Activated naive CD4-positive, alpha-beta T cell treated with anti-CD3 and anti-CD28 coated beads, Interleukin-2, amount 10 ng/mL, durations not matched to agents 7 days and 5 days (primary cell): ENCODE measurements at regions not wholly inside any gene's neighbourhood (a gene's known extent, or its start where the extent isn't known, plus 50 kb on each side); places are given as distances from the start of the nearest gene placed in this dataset.

Experiments
- CTCF ChIA-PET: fragments of 350-600 bp; sonication (Branson Sonifier 250); formaldehyde crosslinking; loops from one replicate; lab custom pipeline; 2021; ENCODE audit warnings: antibody characterized with exemption; lab: Charles Lee
- DNase-seq: peaks from one replicate; pipeline ENCODE4 v3.0.0-alpha.2; 2020
- H3K27ac Mint-ChIP-seq: one replicate; pipeline ENCODE4 v1.8.0; 2021; ENCODE audit warnings: mild to moderate bottlenecking, moderate library complexity, mixed read lengths
- H3K27me3 Mint-ChIP-seq: one replicate; pipeline ENCODE4 v1.8.0; 2021; ENCODE audit warnings: mild to moderate bottlenecking, mixed read lengths
- H3K36me3 Mint-ChIP-seq: one replicate; pipeline ENCODE4 v1.8.0; 2021; ENCODE audit warnings: mixed read lengths
- H3K4me1 Mint-ChIP-seq: one replicate; pipeline ENCODE4 v1.8.0; 2021; ENCODE audit warnings: mixed read lengths
- H3K4me3 Mint-ChIP-seq: one replicate; pipeline ENCODE4 v1.8.0; 2021; ENCODE audit warnings: mild to moderate bottlenecking, moderate library complexity, mixed read lengths
- H3K9me3 Mint-ChIP-seq: one replicate; pipeline ENCODE4 v1.8.0; 2021; ENCODE audit warnings: mixed read lengths

GRCh38 chr1:221892301-221892830 is 150.5 kb upstream of the DUSP10 start:
- no peaks in the 10 kb centered on the region for H3K36me3 Mint-ChIP-seq
- CTCF ChIA-PET, result interaction anchor here (0.6 to 1.5 kb wide), 4 partner anchors 9 to 239 kb away, joined by 3 read pairs; partner anchors contain the start of gene DUSP10
- no peaks in the 10 kb centered on the region for H3K4me1 Mint-ChIP-seq
- H3K4me3 Mint-ChIP-seq, result no peak overlapping the region
- H3K27me3 Mint-ChIP-seq, result peaks cover 20% of the 10 kb centered on the region
- H3K27ac Mint-ChIP-seq, result no peak overlapping the region
- DNase-seq, result no peak
- no peaks in the 10 kb centered on the region for H3K9me3 Mint-ChIP-seq

- Mint-ChIP-seq H3K4me3 (no peak overlapping the region), H3K9me3 (no peaks in the 10 kb centered on the region), H3K27me3 (peaks cover 25% of the 10 kb centered on the region), H3K4me1 (no peaks in the 10 kb centered on the region), H3K27ac (no peak overlapping the region), H3K36me3 (no peaks in the 10 kb centered on the region)
- CTCF ChIA-PET, result interaction anchor here (1.5 kb wide), 1 partner anchor 238 kb away, joined by 3 read pairs; no protein-coding TSS in a partner anchor
- no peak for DNase-seq
Observed at GRCh38 chr1:221891708-221892107, 149.8 kb upstream of the DUSP10 start.

DNA sequence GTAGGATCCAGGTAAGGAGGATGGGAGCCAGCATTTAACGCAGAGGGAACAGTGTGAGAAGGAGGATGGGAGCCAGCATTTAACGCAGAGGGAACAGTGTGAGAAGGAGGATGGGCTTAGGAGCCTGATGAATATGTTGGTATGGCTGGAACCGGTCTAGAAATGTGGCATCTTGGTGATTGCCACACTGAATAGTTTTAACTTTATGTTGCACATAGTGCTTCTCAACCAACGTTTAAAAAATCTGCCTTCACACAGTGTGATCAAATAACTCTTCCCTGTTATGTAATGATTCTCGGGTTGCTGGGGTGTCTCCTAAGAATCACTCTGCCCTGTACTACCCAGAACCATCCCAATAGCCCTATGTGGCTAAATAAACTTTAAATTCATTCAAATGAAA is 146.9 kb upstream of the DUSP10 start:
- Mint-ChIP-seq H3K27ac (no peak overlapping the region), H3K4me1 (no peaks in the 10 kb centered on the region), H3K4me3 (no peak overlapping the region), H3K27me3 (peaks cover 24% of the 10 kb centered on the region), H3K9me3 (no peaks in the 10 kb centered on the region), H3K36me3 (no peaks in the 10 kb centered on the region)
- CTCF ChIA-PET, result no interaction called here
- DNase-seq, result no peak

DNA sequence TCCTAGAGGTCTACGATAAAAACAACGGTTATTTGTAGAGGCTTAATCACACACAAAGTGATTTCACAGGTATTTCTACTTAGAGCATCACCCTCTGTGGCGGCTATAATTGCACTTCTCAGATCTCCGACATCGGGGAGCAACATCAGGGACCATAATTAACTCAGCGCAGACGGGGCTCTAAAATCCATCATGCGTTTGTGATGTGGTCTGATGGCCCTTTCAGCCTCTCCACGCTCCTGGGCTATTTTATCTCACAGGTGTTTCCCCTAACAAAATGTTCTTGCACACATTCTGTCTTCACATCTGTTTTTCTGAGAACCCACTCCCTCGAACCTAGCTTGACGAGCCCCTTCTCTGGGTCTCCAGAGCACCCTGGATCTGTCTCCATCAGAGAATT is 146.3 kb upstream of the DUSP10 start:
- CTCF ChIA-PET, result no interaction called here
- H3K36me3 Mint-ChIP-seq, result no peaks in the 10 kb centered on the region
- no peaks in the 10 kb centered on the region for H3K9me3 Mint-ChIP-seq

GRCh38 chr1:221887758-221888157 is 145.9 kb upstream of the DUSP10 start:
- H3K27ac Mint-ChIP-seq, result no peak overlapping the region
- H3K9me3 Mint-ChIP-seq, result no peaks in the 10 kb centered on the region
- H3K27me3 Mint-ChIP-seq, result peaks cover 21% of the 10 kb centered on the region
- no peaks in the 10 kb centered on the region for H3K36me3 Mint-ChIP-seq
- H3K4me1 Mint-ChIP-seq, result no peaks in the 10 kb centered on the region
- DNase-seq, result no peak
- no peak overlapping the region for H3K4me3 Mint-ChIP-seq
- CTCF ChIA-PET, result no interaction called here

More for the DNA sequence above, 146.3 kb upstream of the DUSP10 start:
- no peak overlapping the region for H3K4me3 Mint-ChIP-seq
- H3K27me3 Mint-ChIP-seq, result peaks cover 21% of the 10 kb centered on the region
- no peak overlapping the region for H3K27ac Mint-ChIP-seq
- no peaks in the 10 kb centered on the region for H3K4me1 Mint-ChIP-seq
- no peak for DNase-seq

DNA sequence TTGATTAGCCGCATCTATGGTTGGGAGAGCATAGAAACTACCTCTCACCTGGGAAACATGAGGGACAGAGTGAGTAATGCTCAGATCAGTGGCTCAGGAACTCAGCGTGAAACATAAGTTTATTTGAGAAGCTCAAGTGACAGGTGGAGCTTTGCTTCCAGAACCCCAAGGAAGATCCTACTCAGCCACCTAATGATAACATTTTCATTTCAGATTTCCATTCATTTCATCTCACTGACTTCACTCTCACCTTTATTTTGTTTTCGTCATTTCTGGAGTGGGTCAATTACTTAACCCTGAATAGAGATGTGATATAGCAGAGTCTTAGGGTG is 145.5 kb upstream of the DUSP10 start:
- Mint-ChIP-seq H3K36me3 (no peaks in the 10 kb centered on the region), H3K27me3 (peaks cover 21% of the 10 kb centered on the region), H3K9me3 (no peaks in the 10 kb centered on the region), H3K4me1 (no peaks in the 10 kb centered on the region), H3K27ac (no peak overlapping the region), H3K4me3 (no peak overlapping the region)
- no peak for DNase-seq
- CTCF ChIA-PET, result no interaction called here

DNA sequence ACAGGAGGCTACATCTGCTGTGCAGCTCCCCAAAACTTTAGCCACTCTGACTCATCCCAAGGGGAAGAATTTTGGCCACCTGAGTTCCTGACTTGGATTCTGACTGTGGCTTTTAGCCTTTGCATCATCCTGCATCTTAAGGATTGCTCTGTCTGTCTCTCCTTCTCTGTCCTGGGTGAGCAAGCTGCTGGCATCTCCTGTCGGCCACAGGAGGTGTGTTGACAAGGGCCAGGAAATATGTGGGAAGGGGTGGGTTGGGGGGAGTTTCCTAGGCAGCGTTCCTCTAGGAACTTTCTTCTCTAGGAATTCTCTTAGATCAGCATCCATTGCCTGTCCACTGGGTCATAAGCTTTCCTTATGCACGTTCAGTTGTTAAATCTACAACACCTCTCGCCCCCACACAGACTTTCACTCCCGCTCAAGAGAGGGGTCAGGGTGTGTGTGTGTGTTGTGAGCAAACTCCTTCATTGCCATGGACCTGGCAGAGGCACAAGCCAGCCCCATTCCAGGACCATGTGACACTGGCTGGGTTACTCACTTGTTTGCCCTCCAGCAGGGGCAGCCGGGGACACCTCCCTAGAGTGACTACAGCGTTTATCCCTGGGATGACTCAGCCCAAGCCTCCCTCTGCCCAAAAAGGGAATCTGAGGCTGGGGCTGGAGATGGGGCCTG is 145.0 kb upstream of the DUSP10 start:
- Mint-ChIP-seq H3K27me3 (peaks cover 21% of the 10 kb centered on the region), H3K4me3 (no peak overlapping the region), H3K9me3 (no peaks in the 10 kb centered on the region), H3K36me3 (no peaks in the 10 kb centered on the region), H3K27ac (no peak overlapping the region), H3K4me1 (no peaks in the 10 kb centered on the region)
- no peak for DNase-seq
- CTCF ChIA-PET, result no interaction called here

- H3K27me3 Mint-ChIP-seq, result peaks cover 21% of the 10 kb centered on the region
- H3K4me1 Mint-ChIP-seq, result no peaks in the 10 kb centered on the region
- no peaks in the 10 kb centered on the region for H3K9me3 Mint-ChIP-seq
- H3K27ac Mint-ChIP-seq, result no peak overlapping the region
- no peaks in the 10 kb centered on the region for H3K36me3 Mint-ChIP-seq
- CTCF ChIA-PET, result no interaction called here
- H3K4me3 Mint-ChIP-seq, result no peak overlapping the region
- no peak for DNase-seq
Observed at GRCh38 chr1:221886311-221886710, 144.4 kb upstream of the DUSP10 start.

GRCh38 chr1:221884821-221885220 is 142.9 kb upstream of the DUSP10 start:
- Mint-ChIP-seq H3K4me3 (no peak overlapping the region), H3K36me3 (no peaks in the 10 kb centered on the region), H3K4me1 (no peaks in the 10 kb centered on the region), H3K27ac (no peak overlapping the region), H3K27me3 (peaks cover 21% of the 10 kb centered on the region), H3K9me3 (no peaks in the 10 kb centered on the region)
- CTCF ChIA-PET, result interaction anchor here (2.0 kb wide), 1 partner anchor 10 kb away, joined by 5 read pairs; no protein-coding TSS in a partner anchor
- DNase-seq, result no peak

DNA sequence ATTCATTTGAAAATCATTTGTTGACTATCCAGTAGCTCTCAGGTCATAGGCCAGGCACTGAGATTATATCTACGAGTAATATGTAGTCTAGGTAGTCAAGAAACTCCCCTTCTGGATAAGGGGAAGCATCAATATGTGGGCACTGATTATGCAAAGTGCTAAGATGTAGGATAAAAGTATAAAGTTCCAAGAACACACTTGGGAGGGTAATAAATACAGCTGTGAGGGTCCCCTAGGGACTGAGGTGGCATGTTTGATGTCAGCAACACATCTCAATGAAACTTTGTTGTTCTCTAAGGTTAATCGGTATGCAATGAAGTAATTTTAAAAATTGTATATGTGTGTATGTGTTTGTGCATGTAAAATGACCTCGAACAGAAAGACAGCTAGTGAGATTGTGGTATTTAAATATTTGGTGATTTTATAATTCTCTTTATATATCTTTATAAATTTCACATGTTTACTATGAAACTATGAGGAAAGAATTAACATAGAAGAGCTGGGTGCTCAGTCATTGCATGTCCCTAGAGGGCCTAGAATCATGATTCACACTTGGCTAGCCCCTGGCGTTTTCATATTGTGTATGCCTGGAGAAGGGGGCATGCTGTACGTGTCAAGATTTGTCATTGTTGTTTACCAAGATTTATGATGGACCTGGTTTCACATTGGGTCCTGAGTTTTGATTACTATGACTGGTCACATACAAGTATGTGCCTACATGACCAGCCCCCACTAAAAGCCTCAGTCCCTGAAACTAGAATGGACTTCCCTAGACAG is 140.1 kb upstream of the DUSP10 start:
- DNase-seq, result no peak
- Mint-ChIP-seq H3K27me3 (peaks cover 7% of the 10 kb centered on the region), H3K4me3 (no peak overlapping the region), H3K9me3 (no peaks in the 10 kb centered on the region), H3K4me1 (no peaks in the 10 kb centered on the region), H3K27ac (no peak overlapping the region), H3K36me3 (no peaks in the 10 kb centered on the region)
- CTCF ChIA-PET, result interaction anchor here (0.6 kb wide), 1 partner anchor 232 kb away, joined by 3 read pairs; no protein-coding TSS in a partner anchor

- DNase-seq, result no peak
- Mint-ChIP-seq H3K27me3 (no peaks in the 10 kb centered on the region), H3K27ac (no peak overlapping the region), H3K9me3 (no peaks in the 10 kb centered on the region), H3K4me3 (no peak overlapping the region), H3K4me1 (no peaks in the 10 kb centered on the region), H3K36me3 (no peaks in the 10 kb centered on the region)
- CTCF ChIA-PET, result no interaction called here
Observed at GRCh38 chr1:221880182-221880581, 138.3 kb upstream of the DUSP10 start.

GRCh38 chr1:221878134-221878533 is 136.2 kb upstream of the DUSP10 start:
- no peak for DNase-seq
- Mint-ChIP-seq H3K9me3 (no peaks in the 10 kb centered on the region), H3K4me1 (peaks cover 2% of the 10 kb centered on the region), H3K4me3 (no peak overlapping the region), H3K27ac (no peak overlapping the region), H3K36me3 (no peaks in the 10 kb centered on the region), H3K27me3 (no peaks in the 10 kb centered on the region)
- CTCF ChIA-PET, result no interaction called here

DNA sequence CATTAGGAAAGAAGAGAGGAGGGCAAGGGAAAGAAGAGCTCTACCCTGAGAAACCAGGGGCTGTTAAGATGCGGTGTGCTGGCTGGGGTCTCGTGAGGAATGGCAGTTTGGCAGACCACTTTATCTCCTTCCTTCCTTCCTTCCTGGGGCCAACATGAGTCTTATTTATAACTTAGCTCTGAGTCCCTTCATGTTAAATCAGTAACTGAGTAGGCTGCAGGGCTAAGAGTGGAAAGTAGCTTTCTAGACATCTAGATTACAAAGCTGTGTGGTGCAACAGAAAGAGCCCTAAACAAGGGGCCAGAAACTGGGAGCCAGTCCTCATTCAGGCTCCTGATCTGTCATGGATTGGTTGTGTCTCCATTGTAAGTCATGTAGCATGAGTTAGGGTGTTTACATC is 135.4 kb upstream of the DUSP10 start:
- CTCF ChIA-PET, result no interaction called here
- no peaks in the 10 kb centered on the region for H3K9me3 Mint-ChIP-seq
- no peak overlapping the region for H3K4me3 Mint-ChIP-seq
- no peaks in the 10 kb centered on the region for H3K36me3 Mint-ChIP-seq
- H3K4me1 Mint-ChIP-seq, result peaks cover 2% of the 10 kb centered on the region
- H3K27ac Mint-ChIP-seq, result no peak overlapping the region
- H3K27me3 Mint-ChIP-seq, result no peaks in the 10 kb centered on the region
- no peak for DNase-seq

- H3K27me3 Mint-ChIP-seq, result no peaks in the 10 kb centered on the region
- CTCF ChIA-PET, result interaction anchor here (1.3 kb wide), 1 partner anchor 10 kb away, joined by 5 read pairs; no protein-coding TSS in a partner anchor
- DNase-seq, result no peak
- no peak overlapping the region for H3K27ac Mint-ChIP-seq
- H3K36me3 Mint-ChIP-seq, result no peaks in the 10 kb centered on the region
- H3K4me1 Mint-ChIP-seq, result peaks cover 2% of the 10 kb centered on the region
- no peaks in the 10 kb centered on the region for H3K9me3 Mint-ChIP-seq
- no peak overlapping the region for H3K4me3 Mint-ChIP-seq
Observed at GRCh38 chr1:221875004-221875330, 133.1 kb upstream of the DUSP10 start.
